Fibroblast of pulmonary artery (primary cell): ENCODE measurements at regions not wholly inside any gene's neighbourhood (a gene's known extent, or its start where the extent isn't known, plus 50 kb on each side); places are given as distances from the start of the nearest gene placed in this dataset.

Experiments
- DNase-seq: peaks from one replicate; pipeline ENCODE4 v3.0.0-alpha.2; 2010; ENCODE audit warnings: low read depth
- H3K4me3 ChIP-seq: replicated peaks from 2 replicates; pipeline ENCODE4 v1.5.1; 2011; ENCODE audit warnings: low read depth, mild to moderate bottlenecking, control low read depth, low read length, moderate library complexity
- CTCF ChIP-seq: IDR thresholded peaks from 2 replicates; pipeline ENCODE4 v1.5.1; 2011; ENCODE audit warnings: mild to moderate bottlenecking, control low read depth, low read length, inconsistent platforms; ENCODE audit errors: missing control alignments

- TF ChIP-seq CTCF: no peak
- no peak overlapping the region for H3K4me3 ChIP-seq
- no peak for DNase-seq
Measured at GRCh38 chr17:36839256-36839655, 98.0 kb upstream of the LHX1 start.

GRCh38 chr17:36840796-36841195, 96.5 kb upstream of the LHX1 start:
- no peak for DNase-seq
- no peak overlapping the region for H3K4me3 ChIP-seq
- no peak for TF ChIP-seq CTCF

- no peak overlapping the region for H3K4me3 ChIP-seq
- DNase-seq: no peak
- TF ChIP-seq CTCF: no peak
Measured at GRCh38 chr17:36842231-36842819, 95.0 kb upstream of the LHX1 start.

- H3K4me3 ChIP-seq: no peak overlapping the region
- TF ChIP-seq CTCF: no peak
- no peak for DNase-seq
Measured at GRCh38 chr17:36842963-36843558, 94.2 kb upstream of the LHX1 start.

GRCh38 chr17:36844013-36844412, 93.3 kb upstream of the LHX1 start:
- no peak for DNase-seq
- TF ChIP-seq CTCF: no peak
- H3K4me3 ChIP-seq: no peak overlapping the region

GRCh38 chr17:36844601-36845000, 92.7 kb upstream of the LHX1 start:
- H3K4me3 ChIP-seq: no peak overlapping the region
- no peak for TF ChIP-seq CTCF
- no peak for DNase-seq

- TF ChIP-seq CTCF: no peak
- no peak for DNase-seq
- H3K4me3 ChIP-seq: no peak overlapping the region
Measured at GRCh38 chr17:36845916-36846315, 91.4 kb upstream of the LHX1 start.
